ENCODE measurements at regions not wholly inside any gene's neighbourhood (a gene's known extent, or its start where the extent isn't known, plus 50 kb on each side); places are given as distances from the start of the nearest gene placed in this dataset.
"Not testable (repeated sequence)": the region's sequence is repeated elsewhere in the genome, so short reads cannot be mapped to it uniquely, and the experiment has no call there.

GRCh38 chr3:90025019-90025418, 917.6 kb downstream of the EPHA3 start:
- no peak for DNase-seq

GRCh38 chr3:90026406-90026805, 919.0 kb downstream of the EPHA3 start:
- no peak for DNase-seq

- DNase-seq: no peak
Observed at GRCh38 chr3:90031121-90031520, 923.7 kb downstream of the EPHA3 start.

GRCh38 chr3:90032980-90033641, 925.7 kb downstream of the EPHA3 start:
- peak; percentile 74 for DNase-seq

GRCh38 chr3:90034038-90034437, 926.6 kb downstream of the EPHA3 start:
- DNase-seq: no peak

- no peak for DNase-seq
Observed at GRCh38 chr3:90035643-90036042, 928.2 kb downstream of the EPHA3 start.

GRCh38 chr3:90036939-90037469, 929.6 kb downstream of the EPHA3 start:
- DNase-seq: no peak

GRCh38 chr3:90039994-90040393, 932.6 kb downstream of the EPHA3 start:
- DNase-seq: no peak

GRCh38 chr3:90040554-90040953, 933.1 kb downstream of the EPHA3 start:
- no peak for DNase-seq

GRCh38 chr3:90041995-90042394, 934.6 kb downstream of the EPHA3 start:
- DNase-seq: no peak

GRCh38 chr3:90043287-90043686, 935.9 kb downstream of the EPHA3 start:
- DNase-seq: no peak

GRCh38 chr3:90044084-90044816, 936.8 kb downstream of the EPHA3 start:
- no peak for DNase-seq

- DNase-seq: no peak
Observed at GRCh38 chr3:90052425-90052950, 945.1 kb downstream of the EPHA3 start.

- DNase-seq: no peak
Observed at GRCh38 chr3:90054311-90054710, 946.9 kb downstream of the EPHA3 start.

GRCh38 chr3:90055666-90056065, 948.2 kb downstream of the EPHA3 start:
- no peak for DNase-seq

GRCh38 chr3:90056281-90057032, 949.0 kb downstream of the EPHA3 start:
- DNase-seq: no peak

- DNase-seq: no peak
Observed at GRCh38 chr3:90062016-90062415, 954.6 kb downstream of the EPHA3 start.

GRCh38 chr3:90062631-90063200, 955.3 kb downstream of the EPHA3 start:
- no peak for DNase-seq

GRCh38 chr3:90068783-90069182, 961.4 kb downstream of the EPHA3 start:
- DNase-seq: no peak

GRCh38 chr3:90069748-90070147, 962.3 kb downstream of the EPHA3 start:
- DNase-seq: no peak

- no peak for DNase-seq
Observed at GRCh38 chr3:90076136-90076535, 968.7 kb downstream of the EPHA3 start.

GRCh38 chr3:90080988-90081387, 973.6 kb downstream of the EPHA3 start:
- peak; percentile 73 for DNase-seq

GRCh38 chr3:90086297-90086696, 978.9 kb downstream of the EPHA3 start:
- DNase-seq: not testable (repeated sequence)
